Kidney capillary endothelial cell (primary cell): ENCODE measurements at regions not wholly inside any gene's neighbourhood (a gene's known extent, or its start where the extent isn't known, plus 50 kb on each side); places are given as distances from the start of the nearest gene placed in this dataset.
"Not testable (repeated sequence)": the region's sequence is repeated elsewhere in the genome, so short reads cannot be mapped to it uniquely, and the experiment has no call there.

Experiments
- DNase-seq: peaks from one replicate; pipeline ENCODE4 v3.0.0-alpha.2; 2018; ENCODE audit warnings: low spot score

DNA sequence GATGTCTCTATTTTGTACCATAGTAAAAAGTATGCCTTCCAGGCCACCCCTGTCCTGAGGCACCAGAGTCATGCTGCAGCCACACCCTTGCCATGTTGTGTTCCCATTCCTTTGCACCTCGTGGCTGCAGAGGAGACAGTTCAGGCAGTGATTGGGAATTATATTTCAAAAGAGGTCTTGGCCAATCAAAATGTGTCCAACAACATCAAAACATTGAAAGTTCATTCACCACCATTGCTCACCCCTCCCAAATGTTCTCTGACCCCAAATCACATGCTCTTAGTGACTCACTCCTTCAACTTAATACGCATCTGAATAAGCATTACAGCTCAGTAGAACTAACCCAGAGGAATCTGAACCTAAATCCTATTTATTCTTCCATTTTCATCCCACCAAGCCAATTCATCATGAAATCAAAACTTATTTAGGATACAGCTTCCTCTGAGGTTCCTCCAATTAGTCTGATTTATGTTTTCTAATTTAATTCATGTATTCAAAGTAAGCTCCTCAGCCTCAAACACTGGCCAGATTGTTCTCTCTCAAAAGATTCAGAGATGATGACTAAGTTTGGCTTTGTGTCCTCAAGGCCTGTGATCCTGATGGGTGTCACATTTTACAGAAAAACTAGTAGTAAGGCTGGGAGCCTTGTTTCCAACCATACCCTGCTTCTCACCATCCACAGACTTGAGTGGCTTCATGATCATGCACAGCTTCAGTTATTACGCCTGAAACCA, 323.2 kb upstream of the INTU start:
- no peak for DNase-seq

DNA sequence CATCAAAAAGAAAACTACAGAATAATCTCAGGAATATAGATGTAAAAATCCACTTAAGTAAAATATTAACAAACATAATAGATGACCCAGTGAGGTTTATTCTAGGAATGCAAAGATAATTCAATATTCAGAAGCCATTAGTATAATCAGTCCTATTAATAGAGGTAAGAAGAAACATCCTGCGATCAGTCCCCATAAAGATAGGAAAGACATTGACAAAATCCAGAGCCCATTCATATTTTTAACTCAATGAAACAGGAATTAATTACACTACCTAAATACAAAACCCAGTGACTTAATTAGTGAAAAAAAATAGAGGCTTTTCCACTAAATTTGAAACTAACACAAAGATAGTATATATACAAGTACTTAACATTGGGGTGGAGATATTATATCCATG, 321.4 kb upstream of the INTU start:
- DNase-seq: no peak

DNA sequence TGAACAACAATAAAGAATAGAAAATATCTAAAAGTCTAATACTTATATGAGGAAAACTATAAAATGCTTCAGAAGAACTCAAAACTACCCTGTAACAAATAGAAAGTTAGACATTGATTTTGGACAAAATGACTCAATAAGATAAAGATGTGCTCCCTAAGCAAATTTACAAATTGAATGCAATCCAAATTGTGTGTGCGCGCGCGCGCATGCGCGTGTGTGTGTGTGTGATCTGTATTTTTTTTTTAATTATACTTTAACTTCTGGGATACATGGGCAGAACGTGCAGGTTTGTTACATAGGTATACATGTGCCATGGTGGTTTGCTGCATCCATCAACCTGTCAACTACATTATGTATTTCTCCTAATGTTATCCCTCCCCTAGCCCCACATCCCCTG, 320.8 kb upstream of the INTU start:
- DNase-seq: no peak

DNA sequence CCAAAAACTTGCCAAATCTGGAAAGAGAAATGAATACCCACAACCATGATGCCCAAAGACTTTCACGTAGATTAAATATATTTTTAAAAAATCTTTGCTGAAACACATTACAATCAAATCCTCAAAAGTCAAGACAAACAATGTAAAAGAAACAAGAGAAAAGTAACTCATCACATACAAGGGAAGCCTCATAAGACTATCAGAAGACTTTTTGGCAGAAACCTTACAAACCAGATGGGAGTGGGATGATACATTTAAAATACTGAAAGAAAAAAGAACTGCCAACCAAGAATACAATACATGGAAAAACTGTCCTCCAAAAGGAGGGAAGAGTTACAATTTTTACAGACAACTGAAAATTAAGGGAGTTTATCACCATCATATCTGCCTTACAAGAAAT, 319.0 kb upstream of the INTU start:
- DNase-seq: no peak

DNA sequence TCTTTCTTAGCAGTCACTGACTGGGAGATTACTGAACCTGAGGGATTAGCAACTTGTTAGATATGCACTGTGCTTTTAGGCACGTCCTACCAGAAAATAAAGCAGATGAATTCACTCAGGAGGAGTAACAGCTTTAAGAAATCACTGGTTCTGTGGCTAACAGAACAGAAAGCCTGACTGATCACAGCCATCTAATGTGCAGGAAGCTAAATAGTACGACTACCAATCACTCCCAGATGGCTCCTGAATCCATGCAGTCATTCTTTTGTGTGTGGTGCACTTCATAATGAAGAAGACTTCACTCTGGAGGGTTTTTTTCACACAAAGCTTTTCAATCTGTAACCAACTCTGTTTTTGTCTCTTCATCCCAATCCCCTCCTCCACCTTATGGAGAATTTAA, 305.3 kb upstream of the INTU start:
- no peak for DNase-seq

DNA sequence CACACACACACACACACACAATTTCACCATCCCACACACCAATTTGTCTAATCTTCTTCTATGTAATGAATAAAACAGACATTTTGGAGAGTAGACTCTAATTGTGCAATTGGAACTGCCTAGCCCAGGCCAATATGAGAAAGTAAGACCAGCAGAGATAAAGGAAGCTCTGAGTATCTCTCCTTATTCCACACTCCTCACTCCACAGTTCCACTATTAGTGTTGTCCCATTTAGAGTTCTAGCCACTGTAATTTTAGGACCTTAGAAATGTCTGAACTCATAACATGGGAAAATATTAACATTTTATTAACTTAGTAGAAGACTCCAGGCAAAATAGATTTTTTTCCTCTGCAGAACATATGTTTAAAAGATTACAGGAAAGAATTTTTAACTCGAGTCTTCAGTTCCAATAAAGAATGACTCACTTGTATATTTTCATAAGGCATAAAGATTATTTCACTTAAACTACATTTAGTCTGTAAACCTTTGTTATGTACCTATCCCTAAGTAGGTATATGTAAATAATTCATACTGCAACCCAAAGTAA, 297.6 kb upstream of the INTU start:
- DNase-seq: no peak

DNA sequence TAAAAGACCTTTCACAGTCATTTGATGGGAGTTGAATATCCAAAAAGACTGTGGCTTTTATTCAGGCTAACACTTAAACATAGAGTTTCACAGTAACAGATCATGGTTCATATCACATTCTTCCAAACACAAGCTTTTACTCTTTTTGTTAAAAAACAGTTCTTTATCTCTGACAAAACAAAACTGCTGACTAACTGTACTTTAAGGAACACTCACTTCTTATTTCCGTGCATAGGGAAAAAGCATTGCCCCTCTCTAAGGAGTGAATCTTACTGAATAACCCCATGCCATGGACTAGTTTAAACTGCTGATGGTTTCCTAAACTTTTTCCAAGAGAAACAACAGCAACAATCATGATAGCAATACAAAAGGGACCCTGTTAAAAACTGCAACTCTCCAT, 297.0 kb upstream of the INTU start:
- no peak for DNase-seq

DNA sequence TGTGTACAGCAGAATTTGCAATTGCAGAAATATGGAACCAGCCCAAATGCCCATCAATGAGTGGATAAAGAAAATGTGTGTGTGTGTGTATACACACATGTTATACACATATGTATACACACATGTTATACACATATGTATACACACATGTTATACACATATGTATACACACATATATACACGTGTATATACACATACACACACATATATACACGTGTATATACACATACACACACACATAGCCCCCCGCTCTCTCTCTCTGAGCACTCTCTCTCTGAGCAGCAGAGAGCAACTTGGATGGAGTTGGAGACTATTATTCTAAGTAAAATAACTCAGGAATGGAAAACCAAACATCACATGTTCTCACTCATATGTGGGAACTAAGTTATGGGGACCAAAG, 289.6 kb upstream of the INTU start:
- DNase-seq: not testable (repeated sequence)

DNA sequence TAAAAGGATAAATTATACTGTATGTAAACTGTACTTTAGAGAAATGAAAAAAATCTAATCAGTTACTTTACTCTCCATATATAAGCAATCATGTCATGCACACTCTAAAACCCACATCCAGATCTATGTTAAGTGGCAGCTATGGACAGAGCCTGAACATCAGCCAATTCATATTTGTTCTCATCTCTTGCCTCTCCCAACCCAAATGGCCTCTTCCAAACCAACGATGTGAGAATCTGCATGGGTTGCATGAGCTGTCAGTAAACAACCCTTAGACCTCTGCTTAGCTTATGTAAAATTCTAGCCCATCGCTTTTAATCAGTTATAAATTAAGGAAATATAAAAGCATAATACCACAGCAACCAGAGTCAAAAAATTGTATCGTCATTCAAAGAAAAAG, 288.7 kb upstream of the INTU start:
- no peak for DNase-seq

DNA sequence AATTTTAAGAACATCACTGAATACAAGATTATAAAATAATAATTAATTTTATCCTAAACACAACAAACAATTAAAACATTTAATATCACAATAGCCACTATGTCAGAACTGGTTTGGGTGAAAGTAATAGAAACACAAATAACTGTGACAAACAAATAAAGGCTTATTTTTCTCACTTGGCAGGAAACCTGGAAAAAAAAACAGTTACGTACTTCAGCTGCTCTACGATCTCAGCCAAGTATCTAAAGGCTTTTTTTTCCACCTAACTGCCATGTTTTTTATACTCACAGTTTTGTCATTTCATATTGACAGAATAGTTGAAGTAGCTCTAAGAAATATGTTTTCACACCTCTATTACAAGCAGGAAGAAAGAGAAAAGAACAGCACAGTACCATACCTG, 284.8 kb upstream of the INTU start:
- DNase-seq: no peak

DNA sequence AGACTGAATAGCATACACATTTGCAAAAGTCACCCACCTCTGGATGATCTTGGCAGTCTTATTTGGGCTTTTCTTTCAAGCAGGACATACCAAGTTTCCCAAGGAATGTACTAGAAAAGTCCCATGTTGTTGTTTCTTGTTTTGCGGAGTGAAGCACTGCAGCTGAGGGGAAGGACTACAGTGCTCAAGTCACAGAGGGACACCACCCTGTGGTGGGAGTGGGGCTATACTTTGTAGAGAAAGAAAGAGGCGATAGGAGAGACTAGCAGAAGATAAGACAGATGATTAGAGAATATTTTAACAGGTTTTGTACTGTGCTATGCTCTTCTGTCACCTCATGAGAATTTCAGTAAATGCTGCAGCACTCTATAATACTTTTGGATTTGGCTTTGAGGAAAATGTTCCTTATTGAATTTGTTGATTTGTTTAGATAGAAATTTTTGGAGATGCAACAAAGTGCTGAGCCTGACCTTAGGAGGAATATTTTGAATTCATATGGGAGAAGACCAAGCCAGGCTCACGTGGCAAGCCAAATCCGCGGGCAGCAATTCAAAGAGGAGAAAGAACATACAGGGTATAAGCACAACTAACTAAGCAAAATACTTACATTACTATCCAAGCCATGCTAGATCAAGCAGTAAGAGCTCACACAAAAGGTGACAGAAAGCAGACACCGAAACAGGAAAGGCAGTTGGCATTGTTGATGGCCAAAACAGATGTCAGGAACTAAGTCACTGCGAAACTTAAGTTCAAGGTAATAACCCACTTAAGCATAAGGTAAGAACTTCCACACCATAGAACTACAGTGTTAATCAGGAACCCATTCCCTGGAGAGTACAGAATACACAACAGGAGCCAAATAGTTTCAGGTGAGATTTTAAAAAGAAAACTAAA, 280.3 kb upstream of the INTU start:
- no peak for DNase-seq

DNA sequence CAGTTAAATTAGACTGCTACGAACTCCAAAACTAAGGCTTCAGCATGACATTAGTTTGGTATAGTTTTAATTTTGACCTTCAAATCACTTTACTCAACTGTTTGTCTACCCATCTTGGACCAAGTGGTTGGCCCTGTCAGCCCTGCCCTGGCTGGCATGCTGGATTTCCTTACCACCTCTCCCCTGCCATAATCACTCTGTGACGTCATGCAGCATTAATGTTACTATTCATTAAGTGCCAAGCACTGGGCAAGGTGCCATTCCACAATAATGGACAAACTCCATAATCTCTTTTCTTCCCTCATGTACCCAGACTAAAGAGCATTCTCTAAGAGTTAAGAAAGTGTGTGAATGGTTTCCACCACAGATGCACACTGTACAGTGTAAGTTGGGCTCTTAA, 277.0 kb upstream of the INTU start:
- no peak for DNase-seq

DNA sequence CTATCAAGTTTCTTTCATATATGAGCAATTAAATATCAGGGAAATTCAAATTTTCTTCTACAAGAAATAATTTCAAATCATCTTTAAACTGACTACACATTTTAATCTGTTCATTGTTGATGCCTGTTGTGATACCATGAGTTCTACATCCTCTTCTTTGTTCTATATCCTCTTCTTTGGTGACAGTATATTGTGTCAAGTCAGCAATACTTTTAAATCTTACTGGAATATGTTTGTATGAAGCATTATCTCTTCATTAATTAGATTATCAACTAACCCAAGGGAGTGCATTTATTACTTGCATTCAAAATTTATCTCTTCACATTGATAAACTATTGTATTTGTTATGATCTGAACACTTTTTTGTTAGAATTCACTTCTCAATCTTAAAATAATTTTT, 275.0 kb upstream of the INTU start:
- no peak for DNase-seq

DNA sequence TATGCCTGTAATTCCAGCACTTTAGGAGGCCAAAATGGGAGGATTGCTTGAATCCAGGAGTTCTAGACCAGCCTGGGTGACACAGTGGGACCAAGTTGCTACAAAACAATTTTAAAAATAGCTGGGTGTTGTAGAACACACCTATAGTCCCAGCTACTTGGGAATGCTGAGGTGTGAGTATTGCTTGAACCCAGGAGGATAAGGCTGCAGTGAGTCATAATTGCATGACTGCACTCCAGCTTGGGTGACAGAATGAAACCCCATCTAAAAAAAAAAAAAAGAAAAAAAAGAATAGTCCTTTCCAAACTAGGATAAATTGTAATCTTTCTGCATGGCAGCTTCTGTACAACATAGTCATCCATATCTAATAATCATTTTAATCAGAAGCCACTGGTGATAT, 270.1 kb upstream of the INTU start:
- DNase-seq: no peak

DNA sequence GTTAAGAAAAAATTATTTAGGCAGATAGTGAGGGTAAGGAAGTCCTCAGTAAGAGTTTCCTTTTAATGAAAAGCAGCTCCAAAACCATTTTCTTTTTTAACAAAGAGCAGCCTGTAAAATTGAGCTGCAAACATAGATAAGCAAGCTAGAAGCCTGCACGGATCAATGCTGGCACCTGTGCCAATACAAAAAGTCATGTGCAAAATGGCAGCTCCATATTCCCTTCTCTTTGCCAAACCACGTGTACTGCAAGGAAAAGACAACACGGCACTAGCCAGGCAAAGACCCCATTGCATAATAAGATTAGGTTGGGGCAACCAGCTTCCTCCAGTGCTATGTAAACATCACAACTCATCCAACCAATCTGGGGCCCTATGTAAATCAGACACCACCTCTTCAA, 268.4 kb upstream of the INTU start:
- DNase-seq: no peak

DNA sequence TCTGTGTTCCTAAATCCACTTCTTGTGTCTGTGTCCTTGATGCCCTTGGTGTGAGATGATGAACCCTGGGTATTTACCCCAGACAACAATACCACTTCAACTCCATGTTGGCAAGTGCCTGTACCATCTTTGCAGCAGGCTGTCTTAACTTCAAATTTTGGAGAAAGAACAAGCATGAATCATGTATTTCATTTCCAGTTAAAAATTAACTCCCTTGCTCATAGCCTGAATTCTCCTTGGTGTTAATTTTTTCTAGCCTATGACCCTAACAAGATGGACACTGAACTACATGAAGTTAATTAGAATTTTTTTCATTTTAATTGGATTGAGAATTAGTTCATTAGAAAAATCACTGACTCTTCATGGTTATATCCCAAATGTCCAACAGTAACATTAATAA, 267.8 kb upstream of the INTU start:
- no peak for DNase-seq

DNA sequence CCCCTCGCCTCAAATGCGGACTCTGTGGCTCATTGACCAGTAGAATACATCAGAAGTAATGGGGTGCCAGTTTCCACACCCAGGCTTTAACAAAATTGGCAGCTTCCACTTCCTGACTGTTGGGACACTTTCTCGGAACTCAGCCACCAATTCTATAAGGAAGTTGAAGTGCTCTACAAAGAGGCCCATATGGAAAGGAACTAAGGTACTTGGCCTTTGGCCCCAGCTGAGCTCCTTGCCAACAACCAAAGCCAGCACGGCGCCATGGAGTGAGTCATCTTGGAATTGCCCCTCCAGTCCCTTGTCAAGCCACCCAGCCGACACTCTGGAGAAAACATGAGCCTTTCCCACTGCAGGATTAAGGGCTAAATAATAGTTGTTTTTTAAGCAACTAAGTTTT, 262.2 kb upstream of the INTU start:
- peak; percentile 64 for DNase-seq

DNA sequence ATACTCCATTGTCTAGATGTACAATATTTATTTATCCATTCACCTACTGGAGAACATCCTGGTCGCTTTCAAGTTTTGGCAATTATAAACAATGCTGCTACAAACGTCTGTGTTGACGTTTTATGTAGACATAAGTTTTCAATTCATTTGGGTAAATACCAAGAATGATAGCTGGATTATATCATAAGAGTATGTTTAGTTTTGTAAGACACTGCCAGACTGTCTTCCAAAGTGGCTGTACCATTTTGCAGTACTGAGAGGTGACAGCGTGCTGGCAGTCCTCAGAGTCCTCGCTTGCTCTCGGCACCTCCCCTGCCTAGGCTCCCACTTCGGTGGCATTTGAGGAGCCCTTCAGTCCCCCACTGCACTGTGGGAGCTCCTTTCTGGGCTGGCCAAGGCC, 253.3 kb upstream of the INTU start:
- DNase-seq: no peak

DNA sequence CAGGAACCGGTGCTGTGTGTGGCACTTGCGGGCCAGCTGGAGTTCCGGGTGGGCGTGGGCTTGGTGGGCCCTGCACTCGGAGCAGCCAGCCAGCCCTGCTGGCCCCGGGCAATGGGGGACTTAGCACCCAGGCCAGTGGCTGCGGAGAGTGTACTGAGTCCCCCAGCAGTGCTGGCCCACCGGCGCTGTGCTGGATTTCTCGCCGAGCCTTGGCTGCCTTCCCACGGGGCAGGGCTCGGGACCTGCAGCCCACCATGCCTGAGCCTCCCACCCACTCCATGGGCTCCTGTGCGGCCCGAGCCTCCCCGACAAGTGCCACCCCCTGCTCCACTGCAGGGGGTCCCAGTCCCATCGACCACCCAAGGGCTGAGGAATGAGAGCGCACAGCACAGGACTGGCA, 252.8 kb upstream of the INTU start:
- DNase-seq: not testable (repeated sequence)

DNA sequence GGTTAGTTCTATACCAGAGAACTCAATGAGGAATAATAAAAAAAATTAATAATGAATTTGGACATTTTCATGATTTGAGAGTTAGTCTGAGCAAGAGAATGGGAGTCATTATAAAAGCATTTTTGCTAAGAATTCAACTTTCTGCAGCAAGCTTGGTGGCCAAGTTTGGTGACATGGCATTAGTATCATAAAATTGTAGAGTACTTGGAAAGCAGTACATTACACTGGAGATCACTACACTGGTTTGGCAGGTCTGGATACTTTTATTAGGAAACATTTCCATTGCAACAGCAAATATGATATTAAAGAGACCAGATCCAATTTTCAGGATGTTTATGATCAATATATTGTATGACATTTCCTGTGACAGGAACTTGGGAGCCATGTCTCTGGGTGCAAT, 249.1 kb upstream of the INTU start:
- DNase-seq: no peak

DNA sequence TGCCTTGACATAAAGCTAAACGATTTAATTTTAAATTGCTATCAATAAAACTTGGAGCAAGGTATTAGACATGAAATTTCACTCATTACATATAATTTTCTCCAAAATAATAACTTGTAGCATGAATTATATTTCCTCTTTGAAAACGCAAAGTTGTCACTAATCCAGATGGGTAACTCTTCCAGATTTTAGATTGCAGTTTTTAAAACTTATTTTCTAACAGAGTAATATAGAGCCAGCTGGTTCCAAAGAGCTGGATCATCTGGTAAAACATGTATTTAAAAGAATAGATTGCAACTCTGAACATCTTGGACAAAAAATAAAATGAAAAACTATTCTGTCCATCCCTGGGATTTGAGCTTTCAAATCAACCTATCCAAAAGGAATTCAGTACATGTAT, 238.2 kb upstream of the INTU start:
- DNase-seq: no peak

DNA sequence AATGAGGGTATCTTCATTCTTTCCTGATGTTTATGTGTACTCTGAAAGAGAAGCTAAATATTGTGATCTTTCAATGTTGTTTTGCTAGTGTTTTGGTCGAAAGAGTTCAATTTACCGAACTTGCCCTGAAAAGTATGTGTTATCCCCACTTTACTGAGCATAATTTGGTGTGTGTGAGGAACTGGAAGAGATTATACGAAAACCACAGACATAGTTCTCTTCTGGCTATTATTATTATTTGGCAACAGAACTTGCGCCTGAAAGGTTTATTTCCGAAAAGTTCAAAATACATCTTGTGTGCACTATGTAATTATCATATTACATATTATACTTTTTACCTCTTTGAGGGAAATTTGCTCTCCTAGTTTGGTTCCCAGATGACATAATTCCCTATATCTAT, 232.5 kb upstream of the INTU start:
- no peak for DNase-seq

DNA sequence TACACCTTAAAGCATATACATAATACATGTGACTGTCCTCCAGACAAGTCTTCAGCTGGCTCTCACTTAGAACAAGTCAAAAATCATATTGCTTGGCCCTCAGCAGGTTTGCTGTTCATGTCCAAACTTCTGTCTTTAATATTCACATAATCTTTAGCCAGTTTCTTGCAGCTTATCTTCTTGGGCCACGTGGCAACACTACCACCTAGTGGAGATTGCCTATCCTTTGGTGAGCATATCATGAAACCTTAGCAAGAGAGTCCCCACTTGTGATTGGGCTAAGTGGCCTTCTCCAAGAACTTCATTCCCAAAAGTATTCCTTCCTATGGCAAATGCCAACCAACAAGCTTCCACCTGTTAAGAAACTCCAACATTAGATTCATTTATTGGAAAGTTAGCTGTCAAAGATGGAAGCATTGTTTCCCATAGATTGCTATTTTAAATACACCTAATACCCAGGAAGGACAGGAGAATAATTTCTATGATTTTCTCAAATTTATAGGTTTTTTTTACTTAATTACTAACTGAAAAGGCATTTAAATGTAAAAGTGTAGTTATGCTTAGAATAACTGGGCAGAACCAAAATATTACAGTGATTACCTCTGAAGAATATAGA, 231.9 kb upstream of the INTU start:
- peak; percentile 59 for DNase-seq
